Loucy (cell line): ENCODE measurements at regions not wholly inside any gene's neighbourhood (a gene's known extent, or its start where the extent isn't known, plus 50 kb on each side); places are given as distances from the start of the nearest gene placed in this dataset.
"Not testable (repeated sequence)": the region's sequence is repeated elsewhere in the genome, so short reads cannot be mapped to it uniquely, and the experiment has no call there.

Experiments used
- H2AFZ ChIP-seq: fragments of 200-600 bp; sonication (generic); 2 replicates; pipeline ENCODE4 v1.6.0; 2016; ENCODE audit warnings: antibody characterized with exemption, mild to moderate bottlenecking, low read length, moderate library complexity
- H3F3A ChIP-seq: fragments of 200-600 bp; 2 replicates; pipeline ENCODE4 v1.6.0; 2016; ENCODE audit warnings: antibody characterized with exemption, low read depth, mild to moderate bottlenecking
- H3K27me3 ChIP-seq: fragments of 200-600 bp; sonication (generic); 2 replicates; pipeline ENCODE4 v1.6.1; 2014; ENCODE audit warnings: low read length, mild to moderate bottlenecking; ENCODE audit not compliant: insufficient read depth, poor library complexity, severe bottlenecking
- H3K36me3 ChIP-seq: fragments of 200-600 bp; sonication (generic); 2 replicates; pipeline ENCODE4 v1.6.1; 2016; ENCODE audit warnings: low read length; ENCODE audit not compliant: insufficient read depth
- H3K4me1 ChIP-seq: fragments of 200-600 bp; sonication (generic); 2 replicates; pipeline ENCODE4 v1.5.1; 2014; ENCODE audit warnings: low read length, mild to moderate bottlenecking; ENCODE audit not compliant: insufficient read depth, poor library complexity, severe bottlenecking
- H3K4me2 ChIP-seq: fragments of 200-600 bp; sonication (generic); 2 replicates; pipeline ENCODE4 v1.6.0; 2014; ENCODE audit warnings: antibody characterized with exemption, low read length, low read depth, mild to moderate bottlenecking; ENCODE audit not compliant: poor library complexity, severe bottlenecking
- H3K4me3 ChIP-seq: fragments of 200-600 bp; sonication (generic); 2 replicates; pipeline ENCODE4 v1.5.1; 2014; ENCODE audit warnings: low read length, mild to moderate bottlenecking, mixed read lengths; ENCODE audit not compliant: poor library complexity, severe bottlenecking
- H3K79me2 ChIP-seq: fragments of 200-600 bp; sonication (generic); 2 replicates; pipeline ENCODE4 v1.6.1; 2014; ENCODE audit warnings: low read length; ENCODE audit not compliant: insufficient read depth
- H3K9ac ChIP-seq: fragments of 200-600 bp; sonication (generic); 2 replicates; pipeline ENCODE4 v1.6.0; 2014; ENCODE audit warnings: mild to moderate bottlenecking, low read depth, low read length, moderate library complexity; ENCODE audit not compliant: poor library complexity, severe bottlenecking
- H3K9me2 ChIP-seq: fragments of 200-600 bp; sonication (generic); replicated peaks from 2 replicates; pipeline ENCODE4 v1.6.1; 2016; ENCODE audit warnings: low read depth, low read length, mixed read lengths
- H3K9me3 ChIP-seq: fragments of 200-600 bp; sonication (generic); 2 replicates; pipeline ENCODE4 v1.6.1; 2014; ENCODE audit warnings: mild to moderate bottlenecking, antibody characterized with exemption, low read length, low read depth; ENCODE audit not compliant: insufficient read depth
- H4K20me1 ChIP-seq: fragments of 200-600 bp; sonication (generic); 2 replicates; pipeline ENCODE4 v1.6.0; 2014; ENCODE audit warnings: antibody characterized with exemption, low read length, mild to moderate bottlenecking; ENCODE audit not compliant: insufficient read depth, poor library complexity, severe bottlenecking
- CTCF ChIP-seq: fragments of 200-600 bp; sonication (generic); conservative IDR thresholded peaks from 2 replicates; pipeline ENCODE4 v1.5.1; 2014; ENCODE audit warnings: mild to moderate bottlenecking, antibody characterized with exemption, low read length
- EZH2phosphoT487 ChIP-seq: fragments of 200-600 bp; IDR thresholded peaks from 2 replicates; pipeline ENCODE4 v1.6.1; 2018; ENCODE audit warnings: antibody characterized with exemption, mild to moderate bottlenecking, moderate library complexity, borderline replicate concordance

- no peaks in the 10 kb centered on the region for H4K20me1 ChIP-seq
- H3K4me3 ChIP-seq = no peak overlapping the region
- H3K9ac ChIP-seq = no peak overlapping the region
- H3K9me2 ChIP-seq = no peaks in the 10 kb centered on the region
- no peaks in the 10 kb centered on the region for H3K27me3 ChIP-seq
- TF ChIP-seq CTCF (peak; percentile 34), EZH2phosphoT487 (no peak)
- no peaks in the 10 kb centered on the region for H3K79me2 ChIP-seq
- no peaks in the 10 kb centered on the region for H3F3A ChIP-seq
- H3K36me3 ChIP-seq = no peaks in the 10 kb centered on the region
- H3K9me3 ChIP-seq = no peaks in the 10 kb centered on the region
- no peak overlapping the region for H3K4me2 ChIP-seq
- H3K4me1 ChIP-seq = no peaks in the 10 kb centered on the region
- H2AFZ ChIP-seq = peak overlapping the region; percentile 81
These were observed 128.3 kb downstream of the MAGEE1 start for GRCh38 chrX:76555816-76556215.

GRCh38 chrX:76564842-76565241 is 137.3 kb downstream of the MAGEE1 start:
- H3K27me3 ChIP-seq, H3K4me3 ChIP-seq, H3K4me1 ChIP-seq, H3K4me2 ChIP-seq, H3K9me2 ChIP-seq, H3F3A ChIP-seq, H2AFZ ChIP-seq, H3K9me3 ChIP-seq, H3K9ac ChIP-seq, H3K79me2 ChIP-seq, H4K20me1 ChIP-seq, H3K36me3 ChIP-seq: not testable (repeated sequence)

- Histone ChIP-seq H4K20me1 (no peaks in the 10 kb centered on the region), H3K9me2 (no peaks in the 10 kb centered on the region), H3K4me1 (no peaks in the 10 kb centered on the region), H3K4me2 (no peak overlapping the region), H2AFZ (no peak overlapping the region), H3K79me2 (no peaks in the 10 kb centered on the region), H3F3A (no peaks in the 10 kb centered on the region), H3K27me3 (no peaks in the 10 kb centered on the region), H3K9ac (no peak overlapping the region), H3K9me3 (no peaks in the 10 kb centered on the region), H3K4me3 (no peak overlapping the region), H3K36me3 (no peaks in the 10 kb centered on the region)
- TF ChIP-seq CTCF (no peak), EZH2phosphoT487 (no peak)
These were observed 177.9 kb downstream of the MAGEE1 start for GRCh38 chrX:76605390-76605789.

DNA sequence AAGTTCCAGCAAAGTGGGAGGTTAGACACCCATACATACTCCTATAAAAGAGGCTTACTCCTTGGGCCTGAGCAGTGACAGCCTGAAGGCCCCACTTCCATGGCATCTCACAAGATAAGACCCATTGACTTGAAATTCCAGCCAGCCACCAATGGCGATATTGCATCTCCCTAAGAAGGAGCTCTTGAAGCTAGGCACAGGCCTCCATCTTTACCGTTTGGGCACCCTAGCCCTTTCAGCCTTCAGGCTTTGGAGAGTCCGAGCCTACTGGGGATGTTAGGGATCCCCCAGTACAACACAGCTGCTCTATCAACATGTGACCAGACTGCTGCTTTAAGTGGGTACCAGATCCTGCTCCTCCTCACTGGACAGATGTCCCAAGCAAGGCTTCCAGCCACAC is 189.5 kb downstream of the MAGEE1 start:
- no peak overlapping the region for H3K4me2 ChIP-seq
- TF ChIP-seq CTCF (no peak), EZH2phosphoT487 (no peak)

More for the DNA sequence above, 189.5 kb downstream of the MAGEE1 start:
- H3K9me2 ChIP-seq = no peaks in the 10 kb centered on the region
- no peak overlapping the region for H3K9ac ChIP-seq
- H3K9me3 ChIP-seq = no peaks in the 10 kb centered on the region
- no peaks in the 10 kb centered on the region for H3K36me3 ChIP-seq
- H3K4me3 ChIP-seq = no peak overlapping the region
- H2AFZ ChIP-seq = no peak overlapping the region
- no peaks in the 10 kb centered on the region for H3K79me2 ChIP-seq
- no peaks in the 10 kb centered on the region for H3F3A ChIP-seq
- H4K20me1 ChIP-seq = no peaks in the 10 kb centered on the region
- H3K27me3 ChIP-seq = no peaks in the 10 kb centered on the region
- no peaks in the 10 kb centered on the region for H3K4me1 ChIP-seq
